GM12864 (cell line): ENCODE measurements at regions not wholly inside any gene's neighbourhood (a gene's known extent, or its start where the extent isn't known, plus 50 kb on each side); places are given as distances from the start of the nearest gene placed in this dataset.
A peak's percentile ranks its signal among the peaks of the same experiment; 100 is the strongest.

Source experiments
- DNase-seq: peaks from one replicate; pipeline ENCODE4 v3.0.0-alpha.2; 2011; ENCODE audit warnings: low read depth
- H3K4me3 ChIP-seq: 2 replicates; pipeline ENCODE4 v1.5.1; 2011; ENCODE audit warnings: mild to moderate bottlenecking, low read depth, low read length, control low read depth
- TF ChIP-seq, protein P1 (sequence below): IDR thresholded peaks from 2 replicates; pipeline ENCODE4 v1.5.1; 2011; ENCODE audit warnings: low read depth, mild to moderate bottlenecking, moderate library complexity, low read length, control low read depth, inconsistent platforms; ENCODE audit errors: missing control alignments

DNA sequence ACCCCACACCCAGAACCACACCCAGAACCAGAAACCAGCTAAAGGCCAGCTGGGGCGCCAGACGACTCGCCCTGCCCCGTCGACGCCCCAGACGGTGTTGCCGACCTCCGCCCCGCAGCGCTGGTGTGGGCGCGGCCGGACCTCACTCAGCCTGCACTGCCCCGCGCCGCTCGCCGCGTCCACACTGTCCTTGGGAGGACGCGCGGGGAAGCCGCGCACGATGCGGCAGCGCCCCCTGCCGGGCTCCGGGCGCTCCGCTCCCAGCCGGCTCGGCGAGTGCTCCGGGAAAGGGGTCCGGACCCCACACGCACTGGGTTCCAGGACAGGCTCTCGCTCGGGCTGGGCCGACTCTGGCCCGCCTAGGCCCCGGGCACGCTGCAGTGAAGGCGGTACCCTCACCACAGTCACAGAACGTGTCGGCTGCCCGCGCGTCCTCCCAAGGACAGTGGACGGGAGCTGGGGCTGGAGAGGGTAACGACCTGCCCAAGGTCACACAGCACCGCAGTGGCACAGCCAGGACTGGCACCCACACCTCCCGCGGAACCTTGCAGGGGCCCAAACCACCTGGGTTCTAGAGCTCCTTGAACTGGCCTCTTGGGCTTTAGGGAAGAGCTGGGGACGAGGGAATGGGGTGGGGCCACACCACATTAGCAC, 90.2 kb downstream of the DMRTA2 start:
- DNase-seq: no peak
- TF ChIP-seq, protein P1, sequence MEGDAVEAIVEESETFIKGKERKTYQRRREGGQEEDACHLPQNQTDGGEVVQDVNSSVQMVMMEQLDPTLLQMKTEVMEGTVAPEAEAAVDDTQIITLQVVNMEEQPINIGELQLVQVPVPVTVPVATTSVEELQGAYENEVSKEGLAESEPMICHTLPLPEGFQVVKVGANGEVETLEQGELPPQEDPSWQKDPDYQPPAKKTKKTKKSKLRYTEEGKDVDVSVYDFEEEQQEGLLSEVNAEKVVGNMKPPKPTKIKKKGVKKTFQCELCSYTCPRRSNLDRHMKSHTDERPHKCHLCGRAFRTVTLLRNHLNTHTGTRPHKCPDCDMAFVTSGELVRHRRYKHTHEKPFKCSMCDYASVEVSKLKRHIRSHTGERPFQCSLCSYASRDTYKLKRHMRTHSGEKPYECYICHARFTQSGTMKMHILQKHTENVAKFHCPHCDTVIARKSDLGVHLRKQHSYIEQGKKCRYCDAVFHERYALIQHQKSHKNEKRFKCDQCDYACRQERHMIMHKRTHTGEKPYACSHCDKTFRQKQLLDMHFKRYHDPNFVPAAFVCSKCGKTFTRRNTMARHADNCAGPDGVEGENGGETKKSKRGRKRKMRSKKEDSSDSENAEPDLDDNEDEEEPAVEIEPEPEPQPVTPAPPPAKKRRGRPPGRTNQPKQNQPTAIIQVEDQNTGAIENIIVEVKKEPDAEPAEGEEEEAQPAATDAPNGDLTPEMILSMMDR: peak; percentile 90
- peak overlapping the region; percentile 50 for H3K4me3 ChIP-seq

DNA sequence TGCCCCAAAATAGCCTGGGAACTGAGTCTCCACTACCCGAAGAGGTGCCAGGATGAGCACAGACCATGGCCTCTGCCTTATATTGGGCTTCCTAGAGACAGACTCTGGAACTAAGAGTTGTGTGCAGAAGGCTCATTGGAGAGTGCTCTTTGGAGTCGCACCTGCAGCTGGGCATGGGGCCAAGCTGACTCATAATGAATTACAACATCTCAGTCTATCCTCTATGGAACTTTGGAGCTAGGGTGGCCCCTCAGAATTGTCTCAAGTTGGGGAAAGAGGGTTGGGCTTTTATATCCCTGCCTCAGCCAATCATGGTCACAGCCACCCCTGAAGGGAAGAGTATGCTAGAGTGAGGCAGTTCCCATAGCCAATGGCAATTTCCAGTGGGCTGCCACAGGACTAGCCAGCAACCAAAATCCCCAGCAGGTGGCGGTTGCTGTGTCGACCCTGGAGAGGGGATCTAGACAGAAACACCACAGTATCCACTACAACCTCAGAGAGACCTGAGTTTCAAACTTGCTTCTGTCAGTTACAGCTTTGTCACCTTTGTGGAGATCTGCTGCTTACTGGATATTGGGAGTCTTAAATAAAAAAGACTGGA, 93.8 kb downstream of the DMRTA2 start:
- no peak for DNase-seq
- H3K4me3 ChIP-seq: no peak overlapping the region
- TF ChIP-seq, protein P1: no peak

DNA sequence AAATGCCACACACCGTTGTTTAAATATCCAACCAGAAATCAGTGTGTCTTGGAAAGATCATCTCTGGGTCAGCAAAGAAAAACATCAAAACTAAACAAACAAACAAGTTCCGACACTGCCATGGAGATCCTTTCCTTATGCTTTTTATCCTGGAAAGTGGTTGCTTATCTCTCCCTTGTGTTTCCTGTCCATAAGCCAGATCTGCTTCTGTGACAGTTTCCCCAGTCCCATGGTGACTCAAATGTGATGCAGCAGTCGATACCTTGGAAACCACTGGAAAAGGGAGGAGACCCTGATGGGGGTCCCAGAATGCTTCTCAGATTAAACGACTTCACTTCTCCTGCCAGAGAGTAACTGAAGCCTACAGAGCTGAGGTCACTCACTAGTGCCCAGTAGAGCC, 94.7 kb downstream of the DMRTA2 start:
- H3K4me3 ChIP-seq: no peak overlapping the region
- TF ChIP-seq, protein P1: no peak
- no peak for DNase-seq

DNA sequence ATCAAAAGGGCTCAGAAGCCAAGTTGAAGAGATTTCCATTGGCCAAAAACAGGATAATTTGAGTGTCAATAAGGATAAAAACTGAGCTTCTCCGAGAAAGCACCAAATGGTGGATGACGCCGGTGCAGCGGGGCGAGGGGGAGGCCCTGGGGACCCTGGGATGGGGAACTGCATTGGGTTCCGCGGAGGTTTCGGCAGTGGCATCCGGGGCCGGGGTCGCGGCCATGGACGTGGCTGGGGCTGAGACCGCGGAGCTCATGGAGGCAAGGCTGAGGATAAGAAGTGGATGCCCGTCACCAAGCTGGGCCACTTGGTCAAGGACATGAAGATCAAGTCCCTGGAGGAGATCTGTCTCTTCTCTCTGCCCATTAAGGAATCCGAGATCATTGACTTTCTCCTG, 97.2 kb downstream of the DMRTA2 start:
- TF ChIP-seq, protein P1: no peak
- no peak for DNase-seq
- H3K4me3 ChIP-seq: no peak overlapping the region

DNA sequence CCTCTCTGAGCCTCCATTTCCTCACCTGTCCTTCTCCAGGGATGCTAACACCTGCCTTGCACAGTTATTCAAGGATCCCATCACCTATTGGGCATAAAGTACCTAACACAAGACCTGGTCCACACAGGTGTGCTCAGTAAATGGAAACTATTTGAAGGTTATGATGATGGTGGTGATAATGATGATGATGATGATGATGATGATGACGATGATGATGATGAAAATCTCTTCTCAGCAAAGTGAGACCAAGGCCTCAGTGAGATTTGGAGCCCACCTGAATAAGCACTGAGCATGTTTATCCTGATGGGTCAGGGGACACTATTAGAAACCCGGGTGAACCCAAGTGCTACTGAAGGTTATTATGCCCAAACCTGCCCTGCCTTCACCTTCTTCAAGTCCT, 100.7 kb downstream of the DMRTA2 start:
- no peak for DNase-seq
- H3K4me3 ChIP-seq: no peak overlapping the region
- TF ChIP-seq, protein P1: no peak

DNA sequence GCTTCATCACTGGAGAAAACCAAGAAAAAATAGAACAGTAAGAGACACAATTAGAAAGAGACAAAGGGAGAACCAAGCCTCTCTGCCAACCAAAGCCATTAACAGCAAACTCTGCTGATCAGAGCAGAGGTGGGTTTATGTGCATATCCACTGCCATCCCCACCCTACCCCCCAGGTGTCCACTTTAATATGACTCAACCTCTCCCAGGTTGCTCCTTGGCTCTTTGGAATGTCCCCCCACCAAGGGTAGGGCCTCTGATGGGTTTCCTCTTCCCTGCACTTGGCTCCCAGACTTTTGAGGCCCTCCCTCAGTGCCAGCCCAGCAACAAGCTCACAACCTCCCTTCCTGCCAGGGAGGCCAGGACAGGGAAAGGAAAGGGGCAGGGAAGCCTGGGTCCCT, 104.8 kb downstream of the DMRTA2 start:
- TF ChIP-seq, protein P1: no peak
- no peak overlapping the region for H3K4me3 ChIP-seq
- no peak for DNase-seq

DNA sequence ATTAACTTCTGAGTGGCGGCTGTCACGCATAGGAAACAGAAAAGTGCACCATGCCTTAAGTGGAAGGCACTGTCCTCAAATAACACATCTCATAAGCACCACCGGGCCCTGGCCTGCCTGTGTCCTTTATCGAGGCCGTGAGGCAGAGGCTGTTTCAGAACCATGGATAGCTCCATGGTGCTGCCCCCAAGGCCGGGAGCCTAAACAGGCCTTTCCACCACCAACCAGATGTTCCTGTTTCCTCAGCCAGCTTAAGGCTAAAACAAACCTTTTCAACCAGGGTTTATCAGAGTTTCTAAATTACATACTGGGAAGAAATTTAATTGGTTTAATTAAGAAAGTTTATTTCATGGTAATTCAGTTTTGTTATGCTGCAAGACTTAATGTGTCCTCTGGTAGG, 114.4 kb downstream of the DMRTA2 start:
- TF ChIP-seq, protein P1: no peak
- DNase-seq: no peak
- H3K4me3 ChIP-seq: no peak overlapping the region
